Body of pancreas (tissue), 4 donors: ENCODE measurements at regions not wholly inside any gene's neighbourhood (a gene's known extent, or its start where the extent isn't known, plus 50 kb on each side); places are given as distances from the start of the nearest gene placed in this dataset.

ENCODE experiments used
- ATAC-seq: fragments of 150-250 bp; one replicate; pipeline ENCODE4 v1.9.1; 2016
- DNase-seq, 4 donors: peaks; one replicate each; pipeline ENCODE4 v3.0.0-alpha.2; 2019
- H3K27ac ChIP-seq, 4 donors: fragments of 200-600 bp; sonication (generic); 1 replicate in 3 of 4; 2 replicates in 1 of 4; pipeline versions ENCODE4 v1.5.1 to v1.6.1; 2016 to 2019; ENCODE audit warnings: mild to moderate bottlenecking in 1 of 4, mixed read lengths in 1 of 4, moderate library complexity in 1 of 4
- H3K27me3 ChIP-seq, 2 donors: fragments of 200-600 bp; sonication (generic); one replicate each; pipeline ENCODE4 v1.6.0; 2016; ENCODE audit warnings: mild to moderate bottlenecking in 1 of 2
- H3K36me3 ChIP-seq, 2 donors: fragments of 200-600 bp; sonication (generic); replicated peaks in 1 of 2; 2 replicates each; pipeline ENCODE4 v1.5.1; 2016; ENCODE audit warnings: low read depth in 2 of 2; ENCODE audit not compliant: insufficient read depth in 1 of 2
- H3K4me1 ChIP-seq: fragments of 200-600 bp; sonication (generic); one replicate; pipeline ENCODE4 v1.6.0; 2016
- H3K4me3 ChIP-seq, 2 donors: fragments of 200-600 bp; sonication (generic); 1 replicate in 1 of 2; 2 replicates in 1 of 2; pipeline ENCODE4 v1.5.1; 2016 to 2019
- H3K9me3 ChIP-seq, 3 donors: fragments of 200-600 bp; sonication (generic); 1 replicate in 2 of 3; 2 replicates in 1 of 3; pipeline ENCODE4 v1.5.1; 2016
- POLR2A ChIP-seq, 3 donors: fragments of 450-650 bp; IDR thresholded peaks; one replicate each; pipeline ENCODE4 v1.6.1; 2016; ENCODE audit warnings: antibody characterized with exemption in 3 of 3, mild to moderate bottlenecking in 2 of 3
- WGBS, 2 donors: methylation state at CpG; one replicate each; pipeline ENCODE4 v1.1.5; 2017; 5-methylcytosine and 5-hydroxymethylcytosine counted together
- intact Hi-C: fragments of 100-400 bp; cut with DNase I; formaldehyde crosslinking; loops from one replicate; pipeline ENCODE4 v1.15.1; 2023
- TF ChIP-seq, protein P1 (sequence below), 7 experiments: fragments of 450-650 bp in 4 of 7; fragments of 200-600 bp in 3 of 7; sonication (generic) in 3 of 7; IDR thresholded peaks; one replicate each; pipeline ENCODE4 v1.5.1; 2016 to 2019; ENCODE audit warnings: antibody characterized with exemption in 7 of 7

DNA sequence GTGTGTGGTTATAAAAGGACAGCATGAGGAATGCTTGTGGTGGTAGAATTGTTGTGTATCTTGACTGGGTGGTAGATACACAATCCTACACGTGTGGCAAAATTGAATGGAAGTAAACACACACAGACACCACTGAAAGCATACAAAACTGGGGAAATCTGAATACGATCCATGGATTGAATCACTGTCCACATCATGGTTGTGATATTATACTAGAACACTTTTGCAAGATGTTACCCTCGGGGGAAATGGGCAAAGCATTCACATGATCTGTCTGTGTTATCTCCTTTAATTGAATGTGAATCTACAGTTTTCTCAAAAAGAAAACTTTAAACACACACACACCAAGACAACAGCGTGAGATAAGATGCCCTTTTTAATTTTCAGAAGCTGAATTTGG, 165.2 kb upstream of the CELF2 start:
- H3K9me3 ChIP-seq, result no peaks in the 10 kb centered on the region
- DNase-seq (no peak), ATAC-seq (no peak)
- no peaks in the 10 kb centered on the region for H3K27me3 ChIP-seq
- H3K4me1 ChIP-seq, result no peaks in the 10 kb centered on the region
- no peak overlapping the region for H3K27ac ChIP-seq
- no peaks in the 10 kb centered on the region for H3K36me3 ChIP-seq
- no peak overlapping the region for H3K4me3 ChIP-seq
- intact Hi-C loops, result no loop called here
- TF ChIP-seq POLR2A (IDR thresholded peaks at IDR 0.05), result no peak
- TF ChIP-seq, protein P1, sequence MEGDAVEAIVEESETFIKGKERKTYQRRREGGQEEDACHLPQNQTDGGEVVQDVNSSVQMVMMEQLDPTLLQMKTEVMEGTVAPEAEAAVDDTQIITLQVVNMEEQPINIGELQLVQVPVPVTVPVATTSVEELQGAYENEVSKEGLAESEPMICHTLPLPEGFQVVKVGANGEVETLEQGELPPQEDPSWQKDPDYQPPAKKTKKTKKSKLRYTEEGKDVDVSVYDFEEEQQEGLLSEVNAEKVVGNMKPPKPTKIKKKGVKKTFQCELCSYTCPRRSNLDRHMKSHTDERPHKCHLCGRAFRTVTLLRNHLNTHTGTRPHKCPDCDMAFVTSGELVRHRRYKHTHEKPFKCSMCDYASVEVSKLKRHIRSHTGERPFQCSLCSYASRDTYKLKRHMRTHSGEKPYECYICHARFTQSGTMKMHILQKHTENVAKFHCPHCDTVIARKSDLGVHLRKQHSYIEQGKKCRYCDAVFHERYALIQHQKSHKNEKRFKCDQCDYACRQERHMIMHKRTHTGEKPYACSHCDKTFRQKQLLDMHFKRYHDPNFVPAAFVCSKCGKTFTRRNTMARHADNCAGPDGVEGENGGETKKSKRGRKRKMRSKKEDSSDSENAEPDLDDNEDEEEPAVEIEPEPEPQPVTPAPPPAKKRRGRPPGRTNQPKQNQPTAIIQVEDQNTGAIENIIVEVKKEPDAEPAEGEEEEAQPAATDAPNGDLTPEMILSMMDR (IDR thresholded peaks at IDR 0.05), result no peak
- 50 to 52% methylated on average over 4 of the region's 4 CpGs for WGBS, 2 donors

GRCh38 chr10:10853954-10854353, 163.7 kb upstream of the CELF2 start:
- Histone ChIP-seq H3K9me3 (no peaks in the 10 kb centered on the region), H3K27me3 (no peaks in the 10 kb centered on the region)
- no peak for ATAC-seq

GRCh38 chr10:10854725-10855124, 162.9 kb upstream of the CELF2 start:
- ATAC-seq, result no peak
- H3K9me3 ChIP-seq, result no peaks in the 10 kb centered on the region
- H3K4me1 ChIP-seq, result no peaks in the 10 kb centered on the region
- no peaks in the 10 kb centered on the region for H3K27me3 ChIP-seq
- no peak overlapping the region for H3K27ac ChIP-seq
- no peak overlapping the region for H3K4me3 ChIP-seq
- DNase-seq, result no peak
- TF ChIP-seq, protein P1 (IDR thresholded peaks at IDR 0.05), result no peak
- no peak for TF ChIP-seq POLR2A (IDR thresholded peaks at IDR 0.05)
- no peaks in the 10 kb centered on the region for H3K36me3 ChIP-seq
- intact Hi-C loops, result no loop called here
- 64 to 71% methylated on average over 3 to 4 of the region's 4 CpGs for WGBS, 2 donors

More at GRCh38 chr10:10853954-10854353, 163.7 kb upstream of the CELF2 start:
- H3K27ac ChIP-seq, result no peak overlapping the region
- no peak for DNase-seq
- intact Hi-C loops, result no loop called here
- no peak overlapping the region for H3K4me3 ChIP-seq
- TF ChIP-seq, protein P1 (IDR thresholded peaks at IDR 0.05), result no peak
- no peak for TF ChIP-seq POLR2A (IDR thresholded peaks at IDR 0.05)
- WGBS, 2 donors, result 73 to 76% methylated on average over 3 of the region's 3 CpGs
- no peaks in the 10 kb centered on the region for H3K4me1 ChIP-seq
- no peaks in the 10 kb centered on the region for H3K36me3 ChIP-seq

DNA sequence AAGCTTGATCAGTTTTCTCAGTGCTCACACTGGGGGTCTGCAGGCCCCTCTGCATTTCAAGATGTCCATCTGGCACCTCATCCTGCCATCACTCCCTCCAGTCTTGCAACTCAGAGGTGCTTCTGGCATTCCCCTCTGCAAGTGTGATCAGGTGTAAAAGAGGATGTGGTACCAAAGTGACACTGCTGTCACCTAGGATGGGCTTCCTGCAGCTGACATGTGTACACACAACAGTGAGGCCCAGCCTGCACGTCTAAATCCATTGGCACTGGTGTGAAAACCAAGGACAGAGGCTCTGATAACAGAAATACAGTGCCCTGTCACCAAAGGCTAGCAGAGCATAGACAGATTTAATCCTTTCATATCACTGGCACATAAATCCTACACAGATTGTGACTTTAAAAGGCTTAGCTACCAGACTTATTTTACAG, 162.5 kb upstream of the CELF2 start:
- ATAC-seq (no peak), DNase-seq (no peak)
- no peaks in the 10 kb centered on the region for H3K9me3 ChIP-seq
- TF ChIP-seq, protein P1 (IDR thresholded peaks at IDR 0.05), result no peak
- no peak for TF ChIP-seq POLR2A (IDR thresholded peaks at IDR 0.05)
- no peak overlapping the region for H3K4me3 ChIP-seq
- intact Hi-C loops, result no loop called here
- WGBS, 2 donors, result 0 to 10% methylated on average over 1 of the region's 1 CpG
- H3K27me3 ChIP-seq, result no peaks in the 10 kb centered on the region
- no peaks in the 10 kb centered on the region for H3K4me1 ChIP-seq
- H3K36me3 ChIP-seq, result no peaks in the 10 kb centered on the region
- H3K27ac ChIP-seq, result no peak overlapping the region

GRCh38 chr10:10860455-10860976, 157.2 kb upstream of the CELF2 start:
- H3K4me1 ChIP-seq, result no peaks in the 10 kb centered on the region
- no peaks in the 10 kb centered on the region for H3K36me3 ChIP-seq
- 50 to 54% methylated on average over 2 of the region's 2 CpGs for WGBS, 2 donors
- ATAC-seq, result no peak
- no peak overlapping the region for H3K4me3 ChIP-seq
- intact Hi-C loops, result no loop called here
- H3K27ac ChIP-seq, result no peak overlapping the region
- H3K27me3 ChIP-seq, result no peaks in the 10 kb centered on the region
- no peaks in the 10 kb centered on the region for H3K9me3 ChIP-seq
- no peak for DNase-seq
- no peak for TF ChIP-seq POLR2A (IDR thresholded peaks at IDR 0.05)
- TF ChIP-seq, protein P1 (IDR thresholded peaks at IDR 0.05), result no peak
